Esophagus (tissue), 2 donors: ENCODE measurements at regions not wholly inside any gene's neighbourhood (a gene's known extent, or its start where the extent isn't known, plus 50 kb on each side); places are given as distances from the start of the nearest gene placed in this dataset.

Experiments
- H3K27ac ChIP-seq, 2 donors: one replicate each; pipeline ENCODE4 v1.5.1; 2013; ENCODE audit warnings: low read depth in 2 of 2, mild to moderate bottlenecking in 2 of 2, inconsistent platforms in 1 of 2, low read length in 1 of 2, moderate library complexity in 1 of 2
- H3K27me3 ChIP-seq, 2 donors: one replicate each; pipeline ENCODE4 v1.6.1; 2013; ENCODE audit warnings: low read length in 2 of 2, control low read depth in 1 of 2, mild to moderate bottlenecking in 1 of 2; ENCODE audit not compliant: insufficient read depth in 2 of 2, control insufficient read depth in 1 of 2
- H3K36me3 ChIP-seq, 2 donors: one replicate each; pipeline ENCODE4 v1.6.1; 2013; ENCODE audit warnings: low read length in 1 of 2; ENCODE audit not compliant: control insufficient read depth in 2 of 2, insufficient read depth in 2 of 2
- H3K4me1 ChIP-seq, 2 donors: one replicate each; pipeline ENCODE4 v1.6.1; 2013; ENCODE audit warnings: low read length in 1 of 2; ENCODE audit not compliant: control insufficient read depth in 2 of 2, insufficient read depth in 2 of 2
- H3K4me3 ChIP-seq, 2 donors: one replicate each; pipeline ENCODE4 v1.5.1; 2013; ENCODE audit warnings: low read length in 2 of 2, mild to moderate bottlenecking in 2 of 2, low read depth in 1 of 2, moderate library complexity in 1 of 2
- H3K9me3 ChIP-seq, 2 donors: one replicate each; pipeline ENCODE4 v1.6.1; 2013; ENCODE audit warnings: mild to moderate bottlenecking in 2 of 2, low read depth in 1 of 2, low read length in 1 of 2, moderate library complexity in 1 of 2; ENCODE audit not compliant: control insufficient read depth in 2 of 2, insufficient read depth in 1 of 2
- WGBS, 2 donors: extraction: QIAGEN DNeasy Blood & Tissue Kit; methylation state at CpG; one replicate each; pipeline ENCODE4 v1.1.7; 2013; 5-methylcytosine and 5-hydroxymethylcytosine counted together
- donor health status: healthy with polysubstance abuse.
- donor health status: Bipolar disorder and iron deficiency.

- WGBS, 2 donors = 67 to 73% methylated on average over 3 of the region's 3 CpGs
- Histone ChIP-seq H3K27ac (no peak overlapping the region), H3K4me3 (no peak overlapping the region)
Measured at GRCh38 chr2:8234253-8234652, 447.6 kb upstream of the ID2 start.

GRCh38 chr2:8234757-8235374, 447.0 kb upstream of the ID2 start:
- Histone ChIP-seq H3K4me1 (peaks cover 0 to 3% of the 10 kb centered on the region in 2 donors), H3K27me3 (no peaks in the 10 kb centered on the region), H3K27ac (no peak overlapping the region), H3K4me3 (no peak overlapping the region), H3K9me3 (no peaks in the 10 kb centered on the region), H3K36me3 (no peaks in the 10 kb centered on the region)
- WGBS, 2 donors = 42 to 57% methylated on average over 13 of the region's 13 CpGs

More at GRCh38 chr2:8234253-8234652, 447.6 kb upstream of the ID2 start:
- Histone ChIP-seq H3K4me1 (peaks cover 0 to 3% of the 10 kb centered on the region in 2 donors), H3K36me3 (no peaks in the 10 kb centered on the region), H3K9me3 (no peaks in the 10 kb centered on the region), H3K27me3 (no peaks in the 10 kb centered on the region)

GRCh38 chr2:8235419-8235818, 446.4 kb upstream of the ID2 start:
- no peaks in the 10 kb centered on the region for H3K27me3 ChIP-seq
- no peaks in the 10 kb centered on the region for H3K36me3 ChIP-seq
- H3K4me1 ChIP-seq = peaks cover 0 to 3% of the 10 kb centered on the region in 2 donors
- no peak overlapping the region for H3K4me3 ChIP-seq
- no peak overlapping the region for H3K27ac ChIP-seq
- 76 to 96% methylated on average over 1 of the region's 1 CpG for WGBS, 2 donors
- no peaks in the 10 kb centered on the region for H3K9me3 ChIP-seq

GRCh38 chr2:8236391-8236790, 445.5 kb upstream of the ID2 start:
- no peaks in the 10 kb centered on the region for H3K27me3 ChIP-seq
- no peaks in the 10 kb centered on the region for H3K9me3 ChIP-seq
- H3K4me3 ChIP-seq = no peak overlapping the region
- H3K4me1 ChIP-seq = peaks cover 0 to 3% of the 10 kb centered on the region in 2 donors
- WGBS, 2 donors = 98 to 100% methylated on average over 2 of the region's 2 CpGs
- H3K27ac ChIP-seq = no peak overlapping the region
- no peaks in the 10 kb centered on the region for H3K36me3 ChIP-seq

- Histone ChIP-seq H3K4me3 (no peak overlapping the region), H3K27ac (no peak overlapping the region), H3K36me3 (no peaks in the 10 kb centered on the region), H3K4me1 (peaks cover 0 to 3% of the 10 kb centered on the region in 2 donors), H3K27me3 (no peaks in the 10 kb centered on the region), H3K9me3 (no peaks in the 10 kb centered on the region)
- WGBS, 2 donors = 62 to 70% methylated on average over 8 of the region's 8 CpGs
Measured at GRCh38 chr2:8238521-8239230, 443.2 kb upstream of the ID2 start.

GRCh38 chr2:8239531-8240088, 442.2 kb upstream of the ID2 start:
- WGBS, 2 donors = 44% methylated on average over 5 of the region's 5 CpGs
- Histone ChIP-seq H3K27ac (no peak overlapping the region), H3K36me3 (no peaks in the 10 kb centered on the region), H3K4me1 (peaks cover 0 to 3% of the 10 kb centered on the region in 2 donors), H3K27me3 (no peaks in the 10 kb centered on the region), H3K4me3 (no peak overlapping the region), H3K9me3 (peaks cover 0 to 2% of the 10 kb centered on the region in 2 donors)

- 59 to 67% methylated on average over 3 of the region's 3 CpGs for WGBS, 2 donors
- H3K9me3 ChIP-seq = peaks cover 0 to 7% of the 10 kb centered on the region in 2 donors
- no peak overlapping the region for H3K27ac ChIP-seq
- H3K36me3 ChIP-seq = no peaks in the 10 kb centered on the region
- no peak overlapping the region for H3K4me3 ChIP-seq
- no peaks in the 10 kb centered on the region for H3K4me1 ChIP-seq
- H3K27me3 ChIP-seq = no peaks in the 10 kb centered on the region
Measured at GRCh38 chr2:8241317-8241716, 440.5 kb upstream of the ID2 start.

GRCh38 chr2:8242739-8243138, 439.1 kb upstream of the ID2 start:
- H3K4me3 ChIP-seq = no peak overlapping the region
- H3K36me3 ChIP-seq = no peaks in the 10 kb centered on the region
- WGBS, 2 donors = 55 to 60% methylated on average over 2 of the region's 2 CpGs
- no peaks in the 10 kb centered on the region for H3K4me1 ChIP-seq
- H3K9me3 ChIP-seq = peaks cover 0 to 7% of the 10 kb centered on the region in 2 donors
- H3K27ac ChIP-seq = no peak overlapping the region
- no peaks in the 10 kb centered on the region for H3K27me3 ChIP-seq

GRCh38 chr2:8243748-8244400, 438.0 kb upstream of the ID2 start:
- no peaks in the 10 kb centered on the region for H3K4me1 ChIP-seq
- H3K27ac ChIP-seq = no peak overlapping the region
- no peak overlapping the region for H3K4me3 ChIP-seq
- peaks cover 0 to 7% of the 10 kb centered on the region in 2 donors for H3K9me3 ChIP-seq
- no peaks in the 10 kb centered on the region for H3K36me3 ChIP-seq
- no peaks in the 10 kb centered on the region for H3K27me3 ChIP-seq
- WGBS, 2 donors = 94 to 96% methylated on average over 5 of the region's 5 CpGs
